Nucleus accumbens (tissue), 56 donors: ENCODE measurements at regions not wholly inside any gene's neighbourhood (a gene's known extent, or its start where the extent isn't known, plus 50 kb on each side); places are given as distances from the start of the nearest gene placed in this dataset.

Experiments
- DNase-seq, 56 donors: peaks; one replicate each; lab custom pipeline; 2025; lab: John Stamatoyannopoulos, UW

DNA sequence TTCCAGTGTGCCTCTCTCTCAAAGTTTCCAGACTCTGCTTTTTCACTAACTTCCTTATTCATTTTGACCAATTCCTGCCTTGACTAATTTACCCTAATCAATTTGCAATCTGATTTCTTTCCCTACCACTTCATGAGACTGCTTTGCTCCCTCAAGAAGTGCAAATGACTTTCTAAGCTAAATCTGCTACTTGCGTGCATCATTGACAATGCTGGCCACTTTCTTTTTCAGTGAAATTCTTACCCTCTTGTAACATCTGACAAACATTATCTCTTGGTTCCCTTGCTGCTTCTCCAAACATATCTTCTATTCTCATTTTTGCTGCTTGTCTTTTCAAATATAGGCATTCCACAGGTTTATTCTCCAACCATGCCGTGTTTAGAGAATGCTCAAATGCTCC is 659.9 kb downstream of the USP25 start:
- no peak for DNase-seq

GRCh38 chr21:16395285-16395684 is 665.5 kb downstream of the USP25 start:
- no peak for DNase-seq

GRCh38 chr21:16402752-16403151 is 673.0 kb downstream of the USP25 start:
- DNase-seq: no peak

GRCh38 chr21:16404776-16405175 is 675.0 kb downstream of the USP25 start:
- DNase-seq: no peak

- no peak for DNase-seq
Measured at GRCh38 chr21:16406355-16406754, 676.6 kb downstream of the USP25 start.

GRCh38 chr21:16407403-16408240 is 677.8 kb downstream of the USP25 start:
- DNase-seq: no peak

- DNase-seq: no peak
Measured at GRCh38 chr21:16408280-16408679, 678.5 kb downstream of the USP25 start.

DNA sequence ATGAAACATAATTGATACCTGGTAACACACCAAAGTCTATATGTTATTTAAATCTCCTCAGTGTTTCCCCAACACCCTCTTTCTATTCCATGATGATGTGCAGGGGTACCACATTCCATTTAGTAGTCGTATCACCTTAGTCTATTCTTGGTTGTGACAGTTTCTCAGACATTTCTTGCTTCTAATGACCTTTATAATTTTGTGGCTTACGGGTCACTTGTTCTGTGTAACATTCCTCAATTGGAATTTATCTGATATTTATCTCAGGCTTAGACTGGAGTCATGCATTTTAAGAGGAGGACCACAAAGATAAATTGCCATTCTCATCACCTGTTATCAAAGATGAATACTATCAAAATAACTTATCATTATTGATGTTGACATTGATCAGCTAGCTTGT is 679.6 kb downstream of the USP25 start:
- DNase-seq: no peak

GRCh38 chr21:16418226-16418625 is 688.4 kb downstream of the USP25 start:
- no peak for DNase-seq

DNA sequence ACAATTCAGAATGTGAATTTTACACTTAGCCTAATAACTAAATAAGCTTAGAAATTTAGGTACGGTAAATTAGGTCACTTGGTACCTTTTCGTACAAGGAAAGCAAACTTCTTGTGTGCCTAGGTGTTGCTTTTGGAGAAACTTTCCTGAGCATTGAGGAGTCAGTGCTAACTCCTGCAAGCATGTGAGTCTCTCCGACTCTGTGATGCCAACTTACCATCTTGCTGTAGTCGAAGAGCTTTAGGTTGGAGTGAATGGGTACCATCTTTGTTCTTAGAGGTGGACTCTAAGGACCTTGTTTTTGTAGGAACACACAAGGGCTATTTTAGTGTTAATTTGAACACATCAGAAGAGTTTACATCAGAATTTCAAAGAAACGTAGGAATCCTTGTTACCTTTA is 688.9 kb downstream of the USP25 start:
- DNase-seq: no peak

GRCh38 chr21:16419188-16419921 is 689.6 kb downstream of the USP25 start:
- DNase-seq: peak in 47 of 56 donors; percentile 1 to 65 (median 34)

- DNase-seq: peak in 29 of 56 donors; percentile 1 to 60 (median 21)
Measured at GRCh38 chr21:16420031-16420724, 690.4 kb downstream of the USP25 start.

DNA sequence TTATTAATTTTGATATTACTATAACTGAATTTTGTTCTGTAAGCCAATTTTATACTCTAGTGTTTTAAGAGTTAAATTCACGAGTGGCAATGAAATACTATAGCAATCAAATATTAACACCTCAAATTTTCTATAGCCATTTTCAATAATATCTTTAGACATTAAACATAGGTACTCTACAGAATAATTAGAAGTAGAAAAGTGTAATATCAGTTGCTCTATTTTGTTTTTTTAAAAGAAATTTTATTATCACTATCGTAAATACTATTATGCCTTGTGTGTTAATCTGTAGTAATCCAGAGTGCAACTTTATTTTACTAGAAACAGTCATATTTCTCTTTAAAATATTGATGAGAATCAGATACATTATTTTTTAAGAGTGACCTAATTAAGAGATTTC is 691.2 kb downstream of the USP25 start:
- no peak for DNase-seq

GRCh38 chr21:16421965-16422364 is 692.2 kb downstream of the USP25 start:
- DNase-seq: no peak

GRCh38 chr21:16422702-16423101 is 692.9 kb downstream of the USP25 start:
- DNase-seq: no peak

DNA sequence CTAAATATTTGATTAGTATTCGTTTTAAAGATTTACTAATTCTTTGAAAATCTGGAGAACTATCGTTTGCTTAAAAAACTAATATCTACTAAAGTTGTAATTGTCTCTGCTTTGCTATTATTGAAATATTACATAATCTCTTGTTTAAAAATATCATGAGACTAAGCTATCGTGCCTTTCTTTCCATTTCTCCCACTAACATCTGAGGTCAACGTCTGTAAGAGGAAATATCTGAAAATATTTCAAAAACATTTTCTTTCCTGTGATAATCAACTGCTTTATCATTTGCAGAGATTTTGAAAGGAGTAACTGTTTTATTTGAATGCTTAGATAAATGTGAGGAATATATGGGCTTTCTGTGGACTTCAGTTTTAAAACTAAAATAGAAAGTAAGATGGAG is 694.1 kb downstream of the USP25 start:
- no peak for DNase-seq

GRCh38 chr21:16424331-16424751 is 694.6 kb downstream of the USP25 start:
- DNase-seq: peak in 1 of 56 donors; percentile 2

GRCh38 chr21:16425376-16425775 is 695.6 kb downstream of the USP25 start:
- no peak for DNase-seq

DNA sequence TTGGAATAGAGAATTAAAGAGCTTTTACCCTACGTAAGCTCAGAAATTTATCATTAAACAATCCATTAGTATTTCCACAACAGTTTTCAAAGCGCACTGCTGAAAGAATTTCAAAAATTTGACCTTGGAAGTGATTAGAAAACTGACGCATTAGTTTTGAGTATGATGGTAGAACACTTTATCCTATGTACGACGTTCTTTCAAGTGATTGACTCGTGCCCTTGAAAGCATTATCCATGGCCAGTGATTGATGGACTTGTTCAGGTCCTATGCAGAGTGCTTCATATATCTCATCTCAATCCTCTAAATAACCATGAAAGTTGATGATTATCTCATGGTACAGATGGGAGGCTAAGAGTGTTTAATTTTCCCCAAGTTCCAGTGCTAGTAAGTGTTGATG is 697.2 kb downstream of the USP25 start:
- no peak for DNase-seq

DNA sequence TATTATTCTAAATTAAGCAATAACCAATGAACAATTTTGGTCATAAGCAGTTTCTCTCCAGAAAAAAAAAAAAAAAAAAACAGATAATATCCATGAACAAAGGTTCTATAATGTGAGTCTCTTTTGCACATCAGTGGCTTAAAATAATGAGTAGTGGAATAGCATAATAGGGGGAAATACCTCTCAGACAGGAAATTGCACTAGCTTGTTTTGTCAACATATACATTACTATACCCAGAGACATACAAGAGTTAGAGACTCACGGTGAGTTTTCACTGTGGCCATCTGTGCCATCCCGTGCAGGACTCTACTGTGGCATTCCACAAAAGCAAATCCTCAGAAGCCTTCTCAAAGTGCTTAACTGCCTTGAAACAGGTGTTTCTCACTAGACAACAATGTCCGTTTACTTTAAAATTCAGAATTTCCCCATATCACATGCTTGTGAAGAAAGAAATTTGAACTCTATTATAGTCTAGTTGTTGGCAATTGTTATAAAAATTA is 697.9 kb downstream of the USP25 start:
- no peak for DNase-seq

GRCh38 chr21:16437586-16437985 is 707.8 kb downstream of the USP25 start:
- no peak for DNase-seq
